DOHH2 (cell line): ENCODE measurements at regions not wholly inside any gene's neighbourhood (a gene's known extent, or its start where the extent isn't known, plus 50 kb on each side); places are given as distances from the start of the nearest gene placed in this dataset.

Experiments used
- H3F3A ChIP-seq: fragments of 200-600 bp; sonication (generic), shearing (Covaris generic); 2 replicates; pipeline ENCODE4 v1.6.0; 2016; ENCODE audit warnings: antibody characterized with exemption, mild to moderate bottlenecking; ENCODE audit not compliant: control insufficient read depth, insufficient read depth
- H3K27ac ChIP-seq: fragments of 200-600 bp; sonication (generic); 2 replicates; pipeline ENCODE4 v1.5.1; 2014; ENCODE audit warnings: low read depth, mild to moderate bottlenecking, low read length, moderate library complexity
- H3K27me3 ChIP-seq: fragments of 200-600 bp; sonication (generic); 2 replicates; pipeline ENCODE4 v1.6.1; 2014; ENCODE audit warnings: mild to moderate bottlenecking, low read length, mixed read lengths; ENCODE audit not compliant: control insufficient read depth
- H3K36me3 ChIP-seq: fragments of 200-600 bp; sonication (generic); 2 replicates; pipeline ENCODE4 v1.6.1; 2014; ENCODE audit warnings: mild to moderate bottlenecking, low read length, moderate library complexity, mixed read lengths; ENCODE audit not compliant: control insufficient read depth
- H3K4me1 ChIP-seq: fragments of 200-600 bp; sonication (generic); 2 replicates; pipeline ENCODE4 v1.6.1; 2014; ENCODE audit warnings: mild to moderate bottlenecking, low read length, mixed read lengths; ENCODE audit not compliant: control insufficient read depth
- H3K4me2 ChIP-seq: fragments of 200-600 bp; sonication (generic); 2 replicates; pipeline ENCODE4 v1.6.0; 2014; ENCODE audit warnings: mild to moderate bottlenecking, low read length, moderate library complexity
- H3K4me3 ChIP-seq: fragments of 200-600 bp; sonication (generic); 2 replicates; pipeline ENCODE4 v1.5.1; 2014; ENCODE audit warnings: mild to moderate bottlenecking, low read length, mixed read lengths
- H3K79me2 ChIP-seq: fragments of 200-600 bp; sonication (generic); 2 replicates; pipeline ENCODE4 v1.6.1; 2014; ENCODE audit warnings: mild to moderate bottlenecking, low read length, mixed read lengths; ENCODE audit not compliant: control insufficient read depth
- H3K9me2 ChIP-seq: fragments of 200-600 bp; sonication (generic); replicated peaks from 2 replicates; pipeline ENCODE4 v1.6.1; 2014; ENCODE audit warnings: mild to moderate bottlenecking, low read length, mixed read lengths; ENCODE audit not compliant: control insufficient read depth
- H3K9me3 ChIP-seq: fragments of 200-600 bp; sonication (generic); 2 replicates; pipeline ENCODE4 v1.6.1; 2014; ENCODE audit warnings: antibody characterized with exemption, low read length, mixed read lengths; ENCODE audit not compliant: control insufficient read depth, insufficient read depth
- H4K20me1 ChIP-seq: fragments of 200-600 bp; sonication (generic); 2 replicates; pipeline ENCODE4 v1.6.0; 2014; ENCODE audit warnings: low read depth, mild to moderate bottlenecking, antibody characterized with exemption, low read length, moderate library complexity; ENCODE audit not compliant: control insufficient read depth, insufficient read depth
- EZH2phosphoT487 ChIP-seq: fragments of 200-600 bp; sonication (generic); IDR thresholded peaks from 2 replicates; pipeline ENCODE4 v1.6.1; 2017; ENCODE audit warnings: borderline replicate concordance, mild to moderate bottlenecking, antibody characterized with exemption, low read length, moderate library complexity, mixed read lengths
- TF ChIP-seq, protein P1 (sequence below): fragments of 200-600 bp; sonication (generic); IDR thresholded peaks from one replicate; pipeline ENCODE4 v1.5.1; 2014; ENCODE audit warnings: antibody characterized with exemption, mild to moderate bottlenecking, low read depth, low read length; ENCODE audit not compliant: poor library complexity, severe bottlenecking

DNA sequence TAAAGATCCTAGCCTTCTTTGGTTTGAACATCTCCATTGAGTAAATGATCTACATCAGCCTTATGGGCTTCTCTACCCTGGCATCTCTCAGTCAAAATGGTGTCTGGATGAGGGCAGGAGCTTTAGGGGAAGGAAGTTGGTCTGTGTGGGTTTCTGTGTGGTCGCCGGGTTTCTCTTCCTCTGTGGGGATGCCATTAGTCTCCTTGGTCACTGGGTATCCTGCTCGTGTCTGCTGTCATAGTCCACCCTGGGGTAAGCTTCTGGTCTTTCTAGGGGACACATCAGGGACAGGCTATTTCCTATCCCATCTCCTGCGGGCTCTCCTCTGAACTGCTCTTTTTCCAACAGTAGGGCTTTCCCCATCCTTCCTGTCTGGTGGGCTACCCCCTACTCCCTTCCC is 150.3 kb upstream of the NPY start:
- TF ChIP-seq, protein P1, sequence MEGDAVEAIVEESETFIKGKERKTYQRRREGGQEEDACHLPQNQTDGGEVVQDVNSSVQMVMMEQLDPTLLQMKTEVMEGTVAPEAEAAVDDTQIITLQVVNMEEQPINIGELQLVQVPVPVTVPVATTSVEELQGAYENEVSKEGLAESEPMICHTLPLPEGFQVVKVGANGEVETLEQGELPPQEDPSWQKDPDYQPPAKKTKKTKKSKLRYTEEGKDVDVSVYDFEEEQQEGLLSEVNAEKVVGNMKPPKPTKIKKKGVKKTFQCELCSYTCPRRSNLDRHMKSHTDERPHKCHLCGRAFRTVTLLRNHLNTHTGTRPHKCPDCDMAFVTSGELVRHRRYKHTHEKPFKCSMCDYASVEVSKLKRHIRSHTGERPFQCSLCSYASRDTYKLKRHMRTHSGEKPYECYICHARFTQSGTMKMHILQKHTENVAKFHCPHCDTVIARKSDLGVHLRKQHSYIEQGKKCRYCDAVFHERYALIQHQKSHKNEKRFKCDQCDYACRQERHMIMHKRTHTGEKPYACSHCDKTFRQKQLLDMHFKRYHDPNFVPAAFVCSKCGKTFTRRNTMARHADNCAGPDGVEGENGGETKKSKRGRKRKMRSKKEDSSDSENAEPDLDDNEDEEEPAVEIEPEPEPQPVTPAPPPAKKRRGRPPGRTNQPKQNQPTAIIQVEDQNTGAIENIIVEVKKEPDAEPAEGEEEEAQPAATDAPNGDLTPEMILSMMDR, result no peak
- no peak for TF ChIP-seq EZH2phosphoT487
- H3F3A ChIP-seq, result no peaks in the 10 kb centered on the region
- H3K4me2 ChIP-seq, result no peak overlapping the region
- no peaks in the 10 kb centered on the region for H3K27me3 ChIP-seq
- H3K9me3 ChIP-seq, result no peaks in the 10 kb centered on the region
- no peaks in the 10 kb centered on the region for H3K79me2 ChIP-seq
- H3K9me2 ChIP-seq, result no peaks in the 10 kb centered on the region
- no peak overlapping the region for H3K4me3 ChIP-seq
- H3K36me3 ChIP-seq, result no peaks in the 10 kb centered on the region
- H4K20me1 ChIP-seq, result no peaks in the 10 kb centered on the region
- no peak overlapping the region for H3K27ac ChIP-seq
- H3K4me1 ChIP-seq, result no peaks in the 10 kb centered on the region

DNA sequence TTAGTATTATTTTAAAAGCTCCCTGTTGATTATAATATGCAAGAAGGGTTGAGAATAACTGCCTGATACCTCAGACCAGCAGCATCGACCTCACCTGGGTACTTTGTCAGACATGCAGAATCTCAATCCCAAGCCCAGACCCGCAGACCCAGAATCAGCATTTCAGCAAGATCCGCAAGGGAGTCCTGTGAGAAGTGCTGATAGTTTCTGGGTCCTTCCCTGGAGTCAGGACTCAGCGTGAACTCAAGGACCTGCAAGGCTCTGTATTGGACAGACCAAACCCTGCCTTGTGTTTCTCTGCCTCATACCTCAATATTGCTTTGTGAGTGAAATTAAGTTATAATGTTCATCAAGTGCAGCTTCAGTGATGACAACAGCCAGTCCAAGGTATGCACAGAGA is 149.5 kb upstream of the NPY start:
- Histone ChIP-seq H3K4me1 (no peaks in the 10 kb centered on the region), H3K9me2 (no peaks in the 10 kb centered on the region), H3K27ac (no peak overlapping the region), H3K27me3 (no peaks in the 10 kb centered on the region), H3K9me3 (no peaks in the 10 kb centered on the region), H3F3A (no peaks in the 10 kb centered on the region), H4K20me1 (no peaks in the 10 kb centered on the region), H3K4me3 (no peak overlapping the region), H3K4me2 (no peak overlapping the region), H3K79me2 (no peaks in the 10 kb centered on the region), H3K36me3 (no peaks in the 10 kb centered on the region)
- TF ChIP-seq, protein P1, result no peak
- TF ChIP-seq EZH2phosphoT487, result no peak

DNA sequence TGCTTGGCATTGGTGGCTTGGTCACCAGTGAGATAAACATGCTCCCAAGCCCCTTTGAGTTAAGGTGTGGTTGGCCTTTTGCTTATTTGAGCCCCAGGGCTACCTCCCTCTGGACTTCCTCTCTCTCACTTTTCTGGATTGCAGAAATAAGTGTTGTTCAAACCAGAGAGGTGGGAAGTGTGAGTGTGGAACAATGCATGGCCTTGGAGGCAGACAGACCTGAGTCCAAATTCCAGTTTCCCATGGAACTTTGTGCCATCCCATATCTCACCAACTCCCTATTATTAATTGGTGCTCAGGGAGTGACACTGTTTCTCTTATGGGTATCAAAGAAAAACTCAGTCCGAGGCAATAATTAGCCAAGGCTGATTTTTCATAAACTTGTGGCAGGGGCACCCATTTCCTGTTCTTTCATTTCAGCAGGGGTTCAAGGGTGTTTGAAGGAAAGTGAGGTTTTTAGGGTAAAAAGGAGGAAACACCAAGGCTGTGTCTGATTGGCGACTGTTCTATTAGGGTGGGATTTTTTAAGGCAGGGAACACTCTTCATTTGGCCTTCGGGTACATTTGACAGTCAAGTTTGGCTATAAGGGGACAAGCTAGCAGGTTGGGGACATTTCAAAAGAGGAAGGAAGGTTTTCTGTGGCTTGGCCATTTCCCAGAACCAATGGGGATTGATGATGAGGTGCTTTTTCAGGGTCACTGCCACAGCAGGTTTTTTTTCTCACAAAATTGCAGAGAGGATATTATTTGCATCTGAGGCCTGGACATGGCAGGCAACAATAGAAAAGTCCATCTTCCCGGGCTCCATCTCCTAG is 148.8 kb upstream of the NPY start:
- Histone ChIP-seq H3K4me3 (no peak overlapping the region), H3K79me2 (no peaks in the 10 kb centered on the region), H3K36me3 (no peaks in the 10 kb centered on the region), H3K4me2 (no peak overlapping the region), H3K9me2 (no peaks in the 10 kb centered on the region), H3K27ac (no peak overlapping the region), H3K27me3 (no peaks in the 10 kb centered on the region), H3K9me3 (no peaks in the 10 kb centered on the region), H3F3A (no peaks in the 10 kb centered on the region), H3K4me1 (no peaks in the 10 kb centered on the region), H4K20me1 (no peaks in the 10 kb centered on the region)
- TF ChIP-seq, protein P1, result no peak
- no peak for TF ChIP-seq EZH2phosphoT487
